ENCODE measurements at regions not wholly inside any gene's neighbourhood (a gene's known extent, or its start where the extent isn't known, plus 50 kb on each side); places are given as distances from the start of the nearest gene placed in this dataset.

- ChIA-PET POLR2A (no interaction called here), CTCF (interaction anchor here (1.4 kb wide), 1 partner anchor 143 kb away, joined by 5 read pairs; no protein-coding TSS in a partner anchor)
- Histone ChIP-seq H3K9me3 (ENCODE audit: control insufficient read depth, insufficient read depth, low read length) (no peaks in the 10 kb centered on the region), H3K4me3 (ENCODE audit: low read depth, low read length) (no peak overlapping the region), H3K27me3 (ENCODE audit: control insufficient read depth, insufficient read depth, low read length) (no peaks in the 10 kb centered on the region), H3K27ac (ENCODE audit: low read depth, low read length) (no peak overlapping the region)
- no peak for DNase-seq (ENCODE audit: low read depth, low spot score)
- TF ChIP-seq CTCF (IDR thresholded peaks at IDR 0.05; ENCODE audit: low read depth, low read length), result no peak
Observed at GRCh38 chr12:4133636-4134447, 139.7 kb upstream of the CCND2 start.

GRCh38 chr12:4133029-4133428 lies 140.5 kb upstream of the CCND2 start:
- Histone ChIP-seq H3K27me3 (ENCODE audit: control insufficient read depth, insufficient read depth, low read length) (no peaks in the 10 kb centered on the region), H3K4me3 (ENCODE audit: low read depth, low read length) (no peak overlapping the region), H3K27ac (ENCODE audit: low read depth, low read length) (no peak overlapping the region), H3K9me3 (ENCODE audit: control insufficient read depth, insufficient read depth, low read length) (no peaks in the 10 kb centered on the region)
- no peak for TF ChIP-seq CTCF (IDR thresholded peaks at IDR 0.05; ENCODE audit: low read depth, low read length)
- POLR2A ChIA-PET, result no interaction called here
- no peak for DNase-seq (ENCODE audit: low read depth, low spot score)
- CTCF ChIA-PET, result no interaction called here

- no peak for TF ChIP-seq CTCF (IDR thresholded peaks at IDR 0.05; ENCODE audit: low read depth, low read length)
- peaks cover 2% of the 10 kb centered on the region for H3K27me3 ChIP-seq (ENCODE audit: control insufficient read depth, insufficient read depth, low read length)
- CTCF ChIA-PET, result no interaction called here
- no peak overlapping the region for H3K4me3 ChIP-seq (ENCODE audit: low read depth, low read length)
- H3K9me3 ChIP-seq (ENCODE audit: control insufficient read depth, insufficient read depth, low read length), result no peaks in the 10 kb centered on the region
- H3K27ac ChIP-seq (ENCODE audit: low read depth, low read length), result no peak overlapping the region
- POLR2A ChIA-PET, result no interaction called here
- no peak for DNase-seq (ENCODE audit: low read depth, low spot score)
Observed at GRCh38 chr12:4121506-4122020, 152.0 kb upstream of the CCND2 start.

GRCh38 chr12:4120316-4120917 lies 153.1 kb upstream of the CCND2 start:
- ChIA-PET CTCF (interaction anchor here (0.6 kb wide), 1 partner anchor 14 kb away, joined by 3 read pairs; no protein-coding TSS in a partner anchor), POLR2A (no interaction called here)
- no peak overlapping the region for H3K27ac ChIP-seq (ENCODE audit: low read depth, low read length)
- no peak overlapping the region for H3K4me3 ChIP-seq (ENCODE audit: low read depth, low read length)
- peaks cover 2% of the 10 kb centered on the region for H3K27me3 ChIP-seq (ENCODE audit: control insufficient read depth, insufficient read depth, low read length)
- TF ChIP-seq CTCF (IDR thresholded peaks at IDR 0.05; ENCODE audit: low read depth, low read length), result no peak
- no peaks in the 10 kb centered on the region for H3K9me3 ChIP-seq (ENCODE audit: control insufficient read depth, insufficient read depth, low read length)
- DNase-seq (ENCODE audit: low read depth, low spot score), result no peak

- Histone ChIP-seq H3K27ac (ENCODE audit: low read depth, low read length) (no peak overlapping the region), H3K4me3 (ENCODE audit: low read depth, low read length) (no peak overlapping the region), H3K27me3 (ENCODE audit: control insufficient read depth, insufficient read depth, low read length) (peaks cover 2% of the 10 kb centered on the region), H3K9me3 (ENCODE audit: control insufficient read depth, insufficient read depth, low read length) (no peaks in the 10 kb centered on the region)
- CTCF ChIA-PET, result no interaction called here
- DNase-seq (ENCODE audit: low read depth, low spot score), result no peak
- no peak for TF ChIP-seq CTCF (IDR thresholded peaks at IDR 0.05; ENCODE audit: low read depth, low read length)
- POLR2A ChIA-PET, result no interaction called here
Observed at GRCh38 chr12:4119157-4119761, 154.3 kb upstream of the CCND2 start.

Measured in AG04450 (cell line).